GM23338 (cell line): ENCODE measurements at regions not wholly inside any gene's neighbourhood (a gene's known extent, or its start where the extent isn't known, plus 50 kb on each side); places are given as distances from the start of the nearest gene placed in this dataset.

Experiments
- ATAC-seq: fragments of 200-7000 bp; cut with Tn5 transposase; 3 replicates; pipeline ENCODE4 v1.9.1; 2020
- DNase-seq: peaks from one replicate; pipeline ENCODE4 v3.0.0-alpha.2; 2015; ENCODE audit warnings: low spot score
- H2AFZ ChIP-seq: fragments of 200-600 bp; sonication (generic); 2 replicates; pipeline ENCODE4 v1.8.0; 2016; ENCODE audit warnings: antibody characterized with exemption, mild to moderate bottlenecking, moderate library complexity
- H3F3A ChIP-seq: fragments of 200-600 bp; sonication (generic); replicated peaks from 2 replicates; pipeline ENCODE4 v1.8.0; 2017; ENCODE audit warnings: antibody characterized with exemption, mixed run types, low read depth
- H3K27ac ChIP-seq: fragments of 200-600 bp; sonication (generic); 2 replicates; pipeline ENCODE4 v1.6.1; 2016; ENCODE audit warnings: low read depth
- H3K27me3 ChIP-seq: fragments of 200-600 bp; sonication (generic); 2 replicates; pipeline ENCODE4 v1.8.0; 2016; ENCODE audit warnings: mild to moderate bottlenecking, mixed run types, moderate library complexity; ENCODE audit not compliant: insufficient read depth
- H3K36me3 ChIP-seq: fragments of 200-600 bp; sonication (generic); 2 replicates; pipeline ENCODE4 v1.8.0; 2016; ENCODE audit warnings: mild to moderate bottlenecking; ENCODE audit not compliant: insufficient read depth
- H3K4me1 ChIP-seq: fragments of 200-600 bp; sonication (generic); 2 replicates; pipeline ENCODE4 v1.8.0; 2016; ENCODE audit warnings: mild to moderate bottlenecking, moderate library complexity; ENCODE audit not compliant: insufficient read depth
- H3K4me2 ChIP-seq: fragments of 200-600 bp; sonication (generic); 2 replicates; pipeline ENCODE4 v1.7.1; 2017; ENCODE audit warnings: mixed run types
- H3K4me3 ChIP-seq: fragments of 200-600 bp; sonication (generic); 2 replicates; pipeline ENCODE4 v1.6.1; 2016; ENCODE audit warnings: mixed run types
- H3K79me2 ChIP-seq: fragments of 200-600 bp; sonication (generic); replicated peaks from 2 replicates; pipeline ENCODE4 v1.8.0; 2017; ENCODE audit warnings: mild to moderate bottlenecking; ENCODE audit not compliant: insufficient read depth
- H3K9me2 ChIP-seq: fragments of 200-600 bp; sonication (generic); 2 replicates; pipeline ENCODE4 v1.8.0; 2017; ENCODE audit not compliant: insufficient read depth
- H4K20me1 ChIP-seq: fragments of 200-600 bp; sonication (generic); replicated peaks from 2 replicates; pipeline ENCODE4 v1.8.0; 2017; ENCODE audit warnings: mild to moderate bottlenecking; ENCODE audit not compliant: insufficient read depth
- H3K27ac Mint-ChIP-seq: 2 replicates; pipeline ENCODE4 v1.8.0; 2020; ENCODE audit warnings: inconsistent platforms, mild to moderate bottlenecking, moderate library complexity, mixed read lengths
- H3K27me3 Mint-ChIP-seq: 3 replicates; pipeline ENCODE4 v1.8.0; 2022; ENCODE audit warnings: low read depth, mild to moderate bottlenecking, moderate library complexity, mixed read lengths, inconsistent platforms; ENCODE audit not compliant: insufficient read depth, poor library complexity
- H3K36me3 Mint-ChIP-seq: 3 replicates; pipeline ENCODE4 v1.8.0; 2021; ENCODE audit warnings: low read depth, mild to moderate bottlenecking, inconsistent platforms, moderate library complexity, mixed read lengths
- H3K4me1 Mint-ChIP-seq: 3 replicates; pipeline ENCODE4 v1.8.0; 2020; ENCODE audit warnings: mild to moderate bottlenecking, inconsistent platforms, mixed read lengths
- H3K4me3 Mint-ChIP-seq: 3 replicates; pipeline ENCODE4 v1.8.0; 2021; ENCODE audit warnings: moderate library complexity, mild to moderate bottlenecking, inconsistent platforms, mixed read lengths
- H3K9me3 Mint-ChIP-seq: 3 replicates; pipeline ENCODE4 v1.8.0; 2020; ENCODE audit warnings: moderate library complexity, mild to moderate bottlenecking, inconsistent platforms, mixed read lengths
- CTCF ChIP-seq, 2 experiments: fragments of 200-600 bp in 1 of 2; sonication (generic) in 1 of 2; conservative IDR thresholded peaks; 2 replicates each; pipeline versions ENCODE4 v1.5.1 to v1.6.1; 2016 to 2017; ENCODE audit warnings: antibody characterized with exemption in 2 of 2, low read depth in 2 of 2, mild to moderate bottlenecking in 2 of 2, moderate library complexity in 1 of 2
- ETS1 ChIP-seq: IDR thresholded peaks from 2 replicates; pipeline ENCODE4 v1.6.1; 2016; ENCODE audit warnings: antibody characterized with exemption
- EZH2 ChIP-seq: fragments of 200-600 bp; sonication (generic); IDR thresholded peaks from one replicate; pipeline ENCODE4 v1.8.0; 2017; ENCODE audit warnings: antibody characterized with exemption, mild to moderate bottlenecking, low read depth; ENCODE audit not compliant: unreplicated experiment
- JUNB ChIP-seq: IDR thresholded peaks from one replicate; pipeline ENCODE4 v1.6.1; 2016; ENCODE audit warnings: antibody characterized with exemption; ENCODE audit not compliant: unreplicated experiment
- NANOG ChIP-seq: IDR thresholded peaks from 2 replicates; pipeline ENCODE4 v1.6.1; 2016; ENCODE audit warnings: antibody characterized with exemption, borderline replicate concordance
- POLR2AphosphoS5 ChIP-seq: IDR thresholded peaks from 2 replicates; pipeline ENCODE4 v1.6.1; 2016; ENCODE audit warnings: antibody characterized with exemption, low read depth
- REST ChIP-seq: IDR thresholded peaks from one replicate; pipeline ENCODE4 v1.6.1; 2018; ENCODE audit warnings: antibody characterized with exemption; ENCODE audit not compliant: unreplicated experiment
- STAT1 ChIP-seq: IDR thresholded peaks from one replicate; pipeline ENCODE4 v1.6.1; 2016; ENCODE audit warnings: antibody characterized with exemption; ENCODE audit not compliant: unreplicated experiment
- ZNF114 ChIP-seq: fragments of 250-450 bp; sonication (Bioruptor Pico); IDR thresholded peaks from 2 replicates; pipeline ENCODE4 v1.5.0; 2020; ENCODE audit warnings: mild to moderate bottlenecking, moderate library complexity
- ZNF462 ChIP-seq: fragments of 250-450 bp; sonication (Bioruptor Pico); IDR thresholded peaks from 2 replicates; pipeline ENCODE4 v1.5.0; 2020; ENCODE audit warnings: mild to moderate bottlenecking, moderate library complexity

GRCh38 chr3:162945626-162946025 lies 1449.0 kb downstream of the OTOL1 start:
- Mint-ChIP-seq H3K36me3 (no peaks in the 10 kb centered on the region), H3K27ac (no peak overlapping the region), H3K4me1 (no peaks in the 10 kb centered on the region), H3K27me3 (peaks cover 3% of the 10 kb centered on the region), H3K9me3 (no peaks in the 10 kb centered on the region; the same call in 2 of the 3 replicates), H3K4me3 (no peak overlapping the region)
- H3K4me3 ChIP-seq: no peak overlapping the region
- ATAC-seq (no peak), DNase-seq (no peak)
- H2AFZ ChIP-seq: no peak overlapping the region
- peaks cover 12% of the 10 kb centered on the region; the same call in 1 of the 2 replicates for H3K9me2 ChIP-seq
- no peak overlapping the region for H3K4me2 ChIP-seq
- H3K36me3 ChIP-seq: no peaks in the 10 kb centered on the region
- H3F3A ChIP-seq: no peaks in the 10 kb centered on the region
- H3K79me2 ChIP-seq: no peaks in the 10 kb centered on the region
- H3K27ac ChIP-seq: no peak overlapping the region
- TF ChIP-seq CTCF (conservative IDR thresholded peaks at IDR 0.05; ENCODE audit: low read depth in 2 of 2) (no peak), REST (no peak), ZNF114 (CRISPR knock-in tag) (no peak), EZH2 (no peak), NANOG (no peak), ETS1 (no peak), STAT1 (no peak)
- H3K4me1 ChIP-seq: no peaks in the 10 kb centered on the region
- no peaks in the 10 kb centered on the region for H4K20me1 ChIP-seq
- H3K27me3 ChIP-seq: no peaks in the 10 kb centered on the region

GRCh38 chr3:162956711-162957110 lies 1460.1 kb downstream of the OTOL1 start:
- H3K4me3 Mint-ChIP-seq: no peak overlapping the region
- Histone ChIP-seq H3K79me2 (no peaks in the 10 kb centered on the region), H3K4me3 (no peak overlapping the region), H3K9me2 (no peaks in the 10 kb centered on the region), H3K4me1 (no peaks in the 10 kb centered on the region), H2AFZ (no peak overlapping the region), H3K36me3 (no peaks in the 10 kb centered on the region), H3K27me3 (no peaks in the 10 kb centered on the region), H3K4me2 (no peak overlapping the region), H3F3A (no peaks in the 10 kb centered on the region), H3K27ac (no peak overlapping the region), H4K20me1 (no peaks in the 10 kb centered on the region)
- H3K36me3 Mint-ChIP-seq: peaks cover 2% of the 10 kb centered on the region; the same call in 1 of the 3 replicates
- no peak for DNase-seq
- no peak overlapping the region for H3K27ac Mint-ChIP-seq
- ATAC-seq: no peak
- no peaks in the 10 kb centered on the region for H3K27me3 Mint-ChIP-seq
- no peaks in the 10 kb centered on the region for H3K9me3 Mint-ChIP-seq
- peaks cover 2% of the 10 kb centered on the region; the same call in 1 of the 3 replicates for H3K4me1 Mint-ChIP-seq
- no peak for TF ChIP-seq JUNB
- no peak for TF ChIP-seq POLR2AphosphoS5
- no peak for TF ChIP-seq NANOG
- TF ChIP-seq ZNF462 (CRISPR knock-in tag): no peak
